ENCODE measurements at regions not wholly inside any gene's neighbourhood (a gene's known extent, or its start where the extent isn't known, plus 50 kb on each side); places are given as distances from the start of the nearest gene placed in this dataset.

- TF ChIP-seq CTCF (IDR thresholded peaks at IDR 0.05 in 4 of 5, conservative IDR thresholded peaks at IDR 0.05 in 1 of 5) (no peak), POLR2A (IDR thresholded peaks at IDR 0.05) (no peak)
- H3K9me3 ChIP-seq: peaks cover 0 to 5% (median 0%) of the 10 kb centered on the region in 3 donors
- in situ Hi-C loops (cut with MboI; ENCODE audit: low sequenced_read_pairs in 4 of 4) (no loop called here), intact Hi-C loops (cut with DNase I; ENCODE audit: low total_unique reads) (no loop called here)
- H3K27me3 ChIP-seq: no peaks in the 10 kb centered on the region
- no peak overlapping the region for H3K27ac ChIP-seq
- ATAC-seq (no peak), DNase-seq (no peak)
- no peaks in the 10 kb centered on the region for H3K36me3 ChIP-seq
- no peak overlapping the region for H3K4me3 ChIP-seq
- H3K4me1 ChIP-seq: no peaks in the 10 kb centered on the region
Measured at GRCh38 chr18:7303316-7304060, 72.6 kb downstream of the LRRC30 start.

GRCh38 chr18:7304061-7304370 is 73.1 kb downstream of the LRRC30 start:
- DNase-seq (no peak), ATAC-seq (no peak)
- Histone ChIP-seq H3K27me3 (no peaks in the 10 kb centered on the region), H3K4me1 (no peaks in the 10 kb centered on the region), H3K27ac (no peak overlapping the region), H3K4me3 (no peak overlapping the region), H3K36me3 (no peaks in the 10 kb centered on the region), H3K9me3 (no peaks in the 10 kb centered on the region)
- intact Hi-C loops (cut with DNase I; ENCODE audit: low total_unique reads): no loop called here
- in situ Hi-C loops (cut with MboI; ENCODE audit: low sequenced_read_pairs in 4 of 4): no loop called here
- TF ChIP-seq POLR2A (IDR thresholded peaks at IDR 0.05): no peak
- no peak for TF ChIP-seq CTCF (IDR thresholded peaks at IDR 0.05 in 4 of 5, conservative IDR thresholded peaks at IDR 0.05 in 1 of 5)

DNA sequence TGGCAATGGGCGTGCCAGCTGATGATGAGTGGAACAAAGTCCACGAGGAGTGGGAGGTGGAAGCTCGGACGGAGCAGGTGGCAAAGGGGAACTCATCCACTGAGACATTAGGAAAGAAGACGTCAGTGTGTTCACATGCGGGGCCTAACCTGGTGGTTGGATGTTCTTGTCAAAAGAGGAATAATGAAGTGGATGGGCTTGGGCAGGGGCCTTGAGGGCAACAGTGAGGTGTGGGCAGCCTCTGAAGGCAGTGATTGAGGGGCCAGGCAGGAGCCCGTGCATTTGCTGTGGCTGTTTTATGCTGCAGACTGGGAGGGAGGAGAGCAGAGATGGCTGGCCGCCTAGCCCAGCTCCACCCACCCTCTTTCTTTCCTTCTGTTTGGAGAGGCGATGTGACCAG is 74.5 kb downstream of the LRRC30 start:
- H3K27ac ChIP-seq: no peak overlapping the region
- ATAC-seq (no peak), DNase-seq (no peak)
- H3K27me3 ChIP-seq: no peaks in the 10 kb centered on the region
- H3K4me3 ChIP-seq: no peak overlapping the region
- in situ Hi-C loops (cut with MboI; ENCODE audit: low sequenced_read_pairs in 4 of 4): no loop called here
- intact Hi-C loops (cut with DNase I; ENCODE audit: low total_unique reads): no loop called here
- H3K36me3 ChIP-seq: no peaks in the 10 kb centered on the region
- H3K4me1 ChIP-seq: no peaks in the 10 kb centered on the region
- no peaks in the 10 kb centered on the region for H3K9me3 ChIP-seq
- TF ChIP-seq POLR2A (IDR thresholded peaks at IDR 0.05) (no peak), CTCF (IDR thresholded peaks at IDR 0.05 in 4 of 5, conservative IDR thresholded peaks at IDR 0.05 in 1 of 5) (no peak)

- intact Hi-C loops (cut with DNase I; ENCODE audit: low total_unique reads) (no loop called here), in situ Hi-C loops (cut with MboI; ENCODE audit: low sequenced_read_pairs in 4 of 4) (no loop called here)
- H3K27ac ChIP-seq: no peak overlapping the region
- no peaks in the 10 kb centered on the region for H3K4me1 ChIP-seq
- TF ChIP-seq POLR2A (IDR thresholded peaks at IDR 0.05) (no peak), CTCF (IDR thresholded peaks at IDR 0.05 in 4 of 5, conservative IDR thresholded peaks at IDR 0.05 in 1 of 5) (no peak)
- no peak overlapping the region for H3K4me3 ChIP-seq
- no peaks in the 10 kb centered on the region for H3K9me3 ChIP-seq
- no peak for ATAC-seq
- H3K27me3 ChIP-seq: no peaks in the 10 kb centered on the region
- H3K36me3 ChIP-seq: no peaks in the 10 kb centered on the region
- no peak for DNase-seq
Measured at GRCh38 chr18:7307030-7307429, 76.1 kb downstream of the LRRC30 start.

- intact Hi-C loops (cut with DNase I; ENCODE audit: low total_unique reads) (no loop called here), in situ Hi-C loops (cut with MboI; ENCODE audit: low sequenced_read_pairs in 4 of 4) (no loop called here)
- Histone ChIP-seq H3K4me1 (no peaks in the 10 kb centered on the region), H3K4me3 (no peak overlapping the region), H3K9me3 (no peaks in the 10 kb centered on the region), H3K27me3 (no peaks in the 10 kb centered on the region), H3K36me3 (no peaks in the 10 kb centered on the region), H3K27ac (no peak overlapping the region)
- no peak for TF ChIP-seq CTCF (IDR thresholded peaks at IDR 0.05 in 4 of 5, conservative IDR thresholded peaks at IDR 0.05 in 1 of 5)
- no peak for TF ChIP-seq POLR2A (IDR thresholded peaks at IDR 0.05)
- ATAC-seq (no peak), DNase-seq (no peak)
Measured at GRCh38 chr18:7307526-7307925, 76.6 kb downstream of the LRRC30 start.
